CD8-positive, alpha-beta memory T cell (primary cell): ENCODE measurements at regions not wholly inside any gene's neighbourhood (a gene's known extent, or its start where the extent isn't known, plus 50 kb on each side); places are given as distances from the start of the nearest gene placed in this dataset.
"Not testable (repeated sequence)": the region's sequence is repeated elsewhere in the genome, so short reads cannot be mapped to it uniquely, and the experiment has no call there.

Source experiments
- CTCF ChIA-PET: fragments of 350-600 bp; sonication (Branson Sonifier 250); formaldehyde crosslinking; loops from one replicate; lab custom pipeline; 2021; ENCODE audit warnings: antibody characterized with exemption; lab: Charles Lee
- POLR2A ChIA-PET: fragments of 350-600 bp; sonication (Branson Sonifier 250); formaldehyde crosslinking; loops from one replicate; lab custom pipeline; 2021; ENCODE audit warnings: antibody characterized with exemption; lab: Charles Lee
- DNase-seq, 5 donors: peaks; one replicate each; pipeline versions ENCODE4 v3.0.0 to v3.0.0-alpha.2; 2020 to 2022; ENCODE audit warnings: mixed read lengths in 1 of 5
- H3K27ac ChIP-seq: one replicate; pipeline ENCODE4 v1.7.0; 2013; ENCODE audit warnings: low read depth, mild to moderate bottlenecking, low read length, moderate library complexity
- H3K27me3 ChIP-seq: 2 replicates; pipeline ENCODE4 v1.7.0; 2013; ENCODE audit warnings: low read length, mild to moderate bottlenecking; ENCODE audit not compliant: insufficient read depth, poor library complexity, severe bottlenecking
- H3K36me3 ChIP-seq: 2 replicates; pipeline ENCODE4 v1.7.0; 2013; ENCODE audit warnings: mild to moderate bottlenecking, low read length, moderate library complexity; ENCODE audit not compliant: insufficient read depth
- H3K4me1 ChIP-seq: 2 replicates; pipeline ENCODE4 v1.7.0; 2013; ENCODE audit warnings: mild to moderate bottlenecking, low read length, moderate library complexity; ENCODE audit not compliant: insufficient read depth
- H3K4me3 ChIP-seq: 2 replicates; pipeline ENCODE4 v1.7.0; 2013; ENCODE audit warnings: mild to moderate bottlenecking, low read length
- H3K9me3 ChIP-seq: 2 replicates; pipeline ENCODE4 v1.7.0; 2013; ENCODE audit warnings: mild to moderate bottlenecking, low read length
- H3K27ac Mint-ChIP-seq, 8 donors: one replicate each; pipeline ENCODE4 v1.8.0; 2020 to 2021; ENCODE audit warnings: mixed read lengths in 8 of 8, mild to moderate bottlenecking in 6 of 8, inconsistent platforms in 3 of 8, moderate library complexity in 3 of 8
- H3K27me3 Mint-ChIP-seq, 2 donors: one replicate each; pipeline ENCODE4 v1.8.0; 2020 to 2021; ENCODE audit warnings: mixed read lengths in 2 of 2, mild to moderate bottlenecking in 1 of 2, moderate library complexity in 1 of 2
- H3K36me3 Mint-ChIP-seq, 3 donors: one replicate each; pipeline ENCODE4 v1.8.0; 2020 to 2021; ENCODE audit warnings: mixed read lengths in 3 of 3, inconsistent platforms in 1 of 3, mild to moderate bottlenecking in 1 of 3
- H3K4me1 Mint-ChIP-seq, 3 donors: one replicate each; pipeline ENCODE4 v1.8.0; 2020 to 2021; ENCODE audit warnings: mixed read lengths in 3 of 3, inconsistent platforms in 1 of 3, mild to moderate bottlenecking in 1 of 3
- H3K4me3 Mint-ChIP-seq, 7 donors: one replicate each; pipeline ENCODE4 v1.8.0; 2020 to 2021; ENCODE audit warnings: mixed read lengths in 7 of 7, mild to moderate bottlenecking in 6 of 7, moderate library complexity in 4 of 7, inconsistent platforms in 2 of 7
- H3K9me3 Mint-ChIP-seq, 5 donors: one replicate each; pipeline ENCODE4 v1.8.0; 2020 to 2022; ENCODE audit warnings: mixed read lengths in 5 of 5, mild to moderate bottlenecking in 3 of 5, moderate library complexity in 2 of 5, inconsistent platforms in 1 of 5

DNA sequence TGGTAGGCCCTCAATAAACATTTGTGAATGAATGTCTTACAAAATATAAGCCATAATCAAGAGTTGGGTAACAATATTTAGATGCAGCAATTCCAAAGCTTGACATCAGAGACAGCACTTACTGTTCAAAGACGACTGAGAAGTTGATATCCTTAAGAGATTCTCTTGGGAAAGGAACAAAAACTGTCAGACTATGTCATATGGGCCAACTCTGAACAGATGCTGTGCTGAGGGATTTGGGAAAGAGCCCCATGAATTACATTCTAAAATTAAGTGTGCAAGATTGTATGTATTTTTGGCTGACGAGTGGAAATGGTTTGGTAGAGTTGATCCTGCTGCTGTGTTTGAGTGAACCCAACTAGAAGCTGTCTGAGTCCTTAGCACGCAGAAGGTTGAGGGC, 250.7 kb upstream of the LINC00305 start:
- Histone ChIP-seq H3K36me3 (no peaks in the 10 kb centered on the region), H3K9me3 (no peaks in the 10 kb centered on the region), H3K4me3 (no peak overlapping the region), H3K4me1 (no peaks in the 10 kb centered on the region), H3K27ac (no peak overlapping the region), H3K27me3 (no peaks in the 10 kb centered on the region)
- Mint-ChIP-seq H3K4me3 (no peak overlapping the region), H3K27me3 (no peaks in the 10 kb centered on the region), H3K36me3 (no peaks in the 10 kb centered on the region), H3K9me3 (peaks cover 2 to 13% (median 4%) of the 10 kb centered on the region in 5 donors), H3K27ac (no peak overlapping the region), H3K4me1 (no peaks in the 10 kb centered on the region)
- CTCF ChIA-PET = no interaction called here
- DNase-seq = no peak
- POLR2A ChIA-PET = no interaction called here

DNA sequence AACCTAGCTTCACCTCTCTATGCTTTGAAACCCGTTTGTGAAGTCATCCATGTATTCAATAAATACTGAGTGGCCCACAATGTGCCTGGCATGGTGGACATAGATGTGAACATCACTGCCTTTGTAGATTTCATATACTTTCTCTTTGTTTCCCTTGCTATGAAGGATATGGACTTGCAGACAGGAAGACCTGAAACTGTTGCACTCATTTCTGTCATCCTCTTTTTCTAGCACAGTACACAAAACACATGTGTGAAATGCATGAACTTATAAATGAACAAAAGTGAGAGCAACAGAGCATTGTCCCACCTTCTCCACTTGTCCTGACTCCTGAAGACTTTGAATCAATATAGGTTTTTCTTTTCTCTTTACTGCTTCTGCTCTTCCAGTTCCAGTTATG, 249.4 kb upstream of the LINC00305 start:
- Histone ChIP-seq H3K4me1 (no peaks in the 10 kb centered on the region), H3K27ac (no peak overlapping the region), H3K27me3 (no peaks in the 10 kb centered on the region), H3K36me3 (no peaks in the 10 kb centered on the region), H3K4me3 (no peak overlapping the region), H3K9me3 (no peaks in the 10 kb centered on the region)
- ChIA-PET POLR2A (no interaction called here), CTCF (no interaction called here)
- no peaks in the 10 kb centered on the region for H3K36me3 Mint-ChIP-seq
- H3K4me1 Mint-ChIP-seq = no peaks in the 10 kb centered on the region
- no peak for DNase-seq
- H3K27ac Mint-ChIP-seq = no peak overlapping the region
- H3K4me3 Mint-ChIP-seq = no peak overlapping the region
- no peaks in the 10 kb centered on the region for H3K27me3 Mint-ChIP-seq
- H3K9me3 Mint-ChIP-seq = peaks cover 3 to 14% (median 4%) of the 10 kb centered on the region in 5 donors

DNA sequence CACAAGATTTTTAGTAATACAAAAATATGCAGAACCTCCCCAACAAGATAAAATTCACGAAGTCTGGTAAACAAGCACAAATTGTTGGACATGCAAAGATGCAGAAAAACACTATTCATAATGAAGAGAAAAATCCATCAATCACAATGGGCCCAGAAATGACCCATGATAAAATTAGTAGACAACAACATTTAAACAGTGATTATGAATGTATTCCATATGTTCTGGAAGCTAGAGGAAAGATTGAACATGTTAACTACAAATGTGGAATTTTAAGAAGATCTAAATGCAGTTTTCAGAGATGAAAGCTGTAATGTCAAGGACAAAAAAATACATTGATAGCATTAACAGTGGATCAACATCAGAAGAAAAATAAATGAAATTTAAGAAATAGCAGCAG, 243.3 kb upstream of the LINC00305 start:
- Histone ChIP-seq H3K9me3 (no peaks in the 10 kb centered on the region), H3K4me1 (no peaks in the 10 kb centered on the region), H3K27me3 (no peaks in the 10 kb centered on the region), H3K4me3 (no peak overlapping the region), H3K36me3 (no peaks in the 10 kb centered on the region), H3K27ac (no peak overlapping the region)
- no peak overlapping the region for H3K4me3 Mint-ChIP-seq
- ChIA-PET POLR2A (no interaction called here), CTCF (no interaction called here)
- H3K36me3 Mint-ChIP-seq = no peaks in the 10 kb centered on the region
- no peaks in the 10 kb centered on the region for H3K4me1 Mint-ChIP-seq
- no peak for DNase-seq
- H3K27ac Mint-ChIP-seq = no peak overlapping the region
- no peaks in the 10 kb centered on the region for H3K27me3 Mint-ChIP-seq
- peaks cover 0 to 14% (median 6%) of the 10 kb centered on the region in 5 donors for H3K9me3 Mint-ChIP-seq

DNA sequence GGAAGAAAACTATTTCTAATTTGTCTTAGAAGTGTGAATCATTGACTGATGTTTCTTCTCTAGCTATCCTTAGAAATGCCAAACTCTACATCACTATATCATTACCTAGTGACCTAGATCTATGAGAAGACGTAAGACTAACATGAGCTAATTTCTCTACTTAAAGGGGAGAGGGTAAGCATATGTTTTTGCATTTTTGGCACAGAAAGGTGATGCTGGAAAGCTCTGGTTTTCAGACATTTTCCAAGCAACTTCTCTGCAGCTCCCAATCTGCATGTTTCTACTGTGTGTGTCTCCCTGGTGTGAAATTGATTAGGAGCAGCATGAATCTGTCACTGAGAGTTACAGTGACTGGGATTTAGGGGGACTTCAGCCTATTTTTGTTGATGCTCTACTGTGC, 235.2 kb upstream of the LINC00305 start:
- Mint-ChIP-seq H3K4me1 (no peaks in the 10 kb centered on the region), H3K9me3 (peaks cover 0 to 12% (median 5%) of the 10 kb centered on the region in 5 donors), H3K4me3 (no peak overlapping the region), H3K36me3 (no peaks in the 10 kb centered on the region), H3K27me3 (no peaks in the 10 kb centered on the region), H3K27ac (no peak overlapping the region)
- CTCF ChIA-PET = no interaction called here
- POLR2A ChIA-PET = no interaction called here
- Histone ChIP-seq H3K27me3 (no peaks in the 10 kb centered on the region), H3K27ac (no peak overlapping the region), H3K9me3 (no peaks in the 10 kb centered on the region), H3K4me1 (no peaks in the 10 kb centered on the region), H3K4me3 (no peak overlapping the region), H3K36me3 (no peaks in the 10 kb centered on the region)
- no peak for DNase-seq

DNA sequence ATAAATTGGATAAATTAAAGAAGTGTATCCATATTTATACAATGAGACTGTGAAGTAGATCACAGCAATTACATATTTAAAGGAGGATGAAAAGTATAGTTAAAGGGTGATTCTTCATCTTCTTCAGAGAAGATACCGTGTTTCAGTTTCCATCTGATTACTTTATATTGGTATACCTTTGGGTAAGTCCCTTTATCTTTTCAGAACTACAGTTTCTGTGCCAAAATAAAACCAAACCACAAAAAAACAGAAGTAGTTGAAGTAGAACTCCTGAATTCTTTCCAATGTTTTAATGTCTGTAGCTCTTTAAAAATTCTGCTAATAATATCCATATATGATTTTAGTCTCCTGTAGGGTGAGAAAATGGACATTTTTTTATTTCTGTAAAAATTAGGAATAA, 231.2 kb upstream of the LINC00305 start:
- Histone ChIP-seq H3K36me3 (no peaks in the 10 kb centered on the region), H3K4me1 (no peaks in the 10 kb centered on the region), H3K9me3 (no peaks in the 10 kb centered on the region), H3K27ac (no peak overlapping the region), H3K27me3 (no peaks in the 10 kb centered on the region), H3K4me3 (no peak overlapping the region)
- DNase-seq = no peak
- no peaks in the 10 kb centered on the region for H3K27me3 Mint-ChIP-seq
- ChIA-PET POLR2A (no interaction called here), CTCF (no interaction called here)
- no peaks in the 10 kb centered on the region for H3K36me3 Mint-ChIP-seq
- no peak overlapping the region for H3K4me3 Mint-ChIP-seq
- H3K27ac Mint-ChIP-seq = no peak overlapping the region
- no peaks in the 10 kb centered on the region for H3K4me1 Mint-ChIP-seq
- H3K9me3 Mint-ChIP-seq = peaks cover 2 to 34% (median 6%) of the 10 kb centered on the region in 5 donors

DNA sequence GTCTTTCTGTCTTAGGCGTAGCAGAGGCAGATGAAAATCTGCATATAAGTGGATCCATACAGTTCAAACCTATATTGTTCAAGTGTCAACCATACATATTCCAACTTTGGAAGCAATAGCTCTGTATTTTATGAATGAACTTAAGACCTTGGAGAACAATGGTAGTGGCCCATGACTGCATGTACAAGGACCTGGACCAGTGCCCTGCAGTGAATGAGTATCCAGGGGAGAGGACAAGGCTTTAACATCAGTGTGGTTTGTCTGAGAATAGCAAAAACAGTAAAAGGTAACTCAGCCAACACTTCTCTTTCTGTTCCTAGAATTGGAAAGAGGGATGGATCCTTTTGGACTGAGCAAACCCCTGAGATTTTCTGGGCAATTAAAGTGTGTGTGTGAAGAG, 230.8 kb upstream of the LINC00305 start:
- Histone ChIP-seq H3K9me3 (no peaks in the 10 kb centered on the region), H3K27me3 (no peaks in the 10 kb centered on the region), H3K4me1 (no peaks in the 10 kb centered on the region), H3K36me3 (no peaks in the 10 kb centered on the region), H3K4me3 (no peak overlapping the region), H3K27ac (no peak overlapping the region)
- H3K27ac Mint-ChIP-seq = no peak overlapping the region
- no peak for DNase-seq
- H3K27me3 Mint-ChIP-seq = no peaks in the 10 kb centered on the region
- no peaks in the 10 kb centered on the region for H3K36me3 Mint-ChIP-seq
- H3K4me1 Mint-ChIP-seq = no peaks in the 10 kb centered on the region
- no peak overlapping the region for H3K4me3 Mint-ChIP-seq
- ChIA-PET CTCF (no interaction called here), POLR2A (no interaction called here)
- H3K9me3 Mint-ChIP-seq = peaks cover 2 to 35% (median 6%) of the 10 kb centered on the region in 5 donors

DNA sequence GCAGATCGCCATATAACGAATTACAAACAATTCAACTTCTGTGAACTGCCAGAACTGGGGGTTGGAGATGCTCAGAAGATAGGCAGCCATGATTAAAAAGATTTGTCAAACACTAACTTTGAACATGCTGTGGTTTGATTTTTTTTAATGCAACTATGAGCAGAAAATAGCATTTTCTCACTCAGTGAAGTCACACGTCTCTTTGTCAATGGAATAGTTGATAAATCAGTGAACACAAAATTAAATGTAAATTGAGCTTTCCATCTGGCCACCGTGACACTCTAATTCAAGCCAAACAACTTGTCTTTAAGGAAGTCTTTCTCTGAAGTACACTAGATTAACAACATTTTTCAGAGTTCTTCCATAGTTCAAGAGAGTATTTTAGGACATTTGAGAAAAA, 228.6 kb upstream of the LINC00305 start:
- Histone ChIP-seq H3K27me3 (no peaks in the 10 kb centered on the region), H3K36me3 (no peaks in the 10 kb centered on the region), H3K4me1 (no peaks in the 10 kb centered on the region), H3K9me3 (no peaks in the 10 kb centered on the region), H3K4me3 (no peak overlapping the region), H3K27ac (no peak overlapping the region)
- DNase-seq = no peak
- ChIA-PET POLR2A (no interaction called here), CTCF (no interaction called here)
- Mint-ChIP-seq H3K36me3 (no peaks in the 10 kb centered on the region), H3K27ac (no peak overlapping the region), H3K4me1 (no peaks in the 10 kb centered on the region), H3K4me3 (no peak overlapping the region), H3K9me3 (peaks cover 0 to 35% (median 4%) of the 10 kb centered on the region in 5 donors), H3K27me3 (no peaks in the 10 kb centered on the region)

DNA sequence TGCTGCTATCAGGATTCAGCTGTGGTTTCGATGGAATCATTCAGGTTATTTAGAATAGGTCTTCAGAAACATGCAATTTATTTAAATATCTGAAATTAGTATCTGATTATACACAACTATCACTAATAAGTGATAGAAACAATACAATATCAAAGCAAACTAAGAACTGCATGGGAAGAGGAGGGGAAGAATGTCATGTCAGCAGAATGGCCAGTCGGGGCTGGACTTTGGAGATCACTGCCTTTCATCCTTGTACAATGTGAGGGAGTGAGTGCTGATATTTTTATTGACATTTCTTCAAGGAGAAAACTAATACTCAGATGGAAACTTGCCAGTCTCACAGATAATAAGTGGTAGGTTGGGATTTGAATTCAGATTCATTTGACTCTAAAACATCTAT, 224.0 kb upstream of the LINC00305 start:
- no peak overlapping the region for H3K4me3 Mint-ChIP-seq
- CTCF ChIA-PET = no interaction called here
- H3K9me3 Mint-ChIP-seq = peaks cover 2 to 30% (median 6%) of the 10 kb centered on the region in 5 donors
- H3K4me1 ChIP-seq = no peaks in the 10 kb centered on the region
- H3K27me3 Mint-ChIP-seq = no peaks in the 10 kb centered on the region
- H3K4me3 ChIP-seq = no peak overlapping the region
- POLR2A ChIA-PET = no interaction called here
- no peak overlapping the region for H3K27ac ChIP-seq
- H3K36me3 ChIP-seq = no peaks in the 10 kb centered on the region
- H3K27me3 ChIP-seq = no peaks in the 10 kb centered on the region
- no peaks in the 10 kb centered on the region for H3K36me3 Mint-ChIP-seq
- H3K4me1 Mint-ChIP-seq = no peaks in the 10 kb centered on the region
- no peak for DNase-seq
- H3K9me3 ChIP-seq = no peaks in the 10 kb centered on the region
- H3K27ac Mint-ChIP-seq = no peak overlapping the region

DNA sequence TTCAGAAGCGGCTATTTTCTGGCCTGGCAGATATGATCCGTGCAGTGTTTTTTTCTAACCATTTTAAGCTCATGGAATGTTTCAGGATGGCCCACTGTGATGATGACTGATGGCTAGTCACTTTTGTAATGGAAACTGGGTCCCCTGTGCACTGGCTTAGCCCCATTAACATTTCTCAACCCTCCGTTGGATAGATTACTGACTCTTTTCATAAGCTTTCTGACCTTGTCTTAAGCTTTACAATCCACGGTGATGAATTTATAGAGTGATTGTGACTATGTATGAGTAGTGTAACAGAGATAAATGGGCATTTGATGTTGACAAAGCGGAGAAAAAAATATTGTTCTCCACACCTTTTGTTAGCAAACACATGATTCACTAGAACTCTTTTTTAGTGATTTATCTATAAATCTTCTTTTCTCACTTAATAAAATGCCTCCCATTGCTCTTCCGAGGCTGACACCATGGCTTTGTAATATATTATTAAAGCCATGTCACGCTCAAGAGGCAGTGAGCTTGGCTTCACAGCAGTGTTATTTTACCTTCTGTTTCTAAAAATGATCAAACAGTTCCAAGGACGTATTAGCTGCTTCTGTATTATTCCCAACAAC, 221.0 kb upstream of the LINC00305 start:
- H3K4me3 ChIP-seq, H3K27me3 ChIP-seq, H3K27ac Mint-ChIP-seq, H3K27me3 Mint-ChIP-seq, H3K36me3 Mint-ChIP-seq, H3K4me1 ChIP-seq, H3K4me1 Mint-ChIP-seq, H3K27ac ChIP-seq, H3K4me3 Mint-ChIP-seq, POLR2A ChIA-PET, H3K9me3 ChIP-seq, DNase-seq, H3K9me3 Mint-ChIP-seq, H3K36me3 ChIP-seq, CTCF ChIA-PET: not testable (repeated sequence)
